ENCODE measurements at regions not wholly inside any gene's neighbourhood (a gene's known extent, or its start where the extent isn't known, plus 50 kb on each side); places are given as distances from the start of the nearest gene placed in this dataset.
A peak's percentile ranks its signal among the peaks of the same experiment; 100 is the strongest.

GRCh38 chr4:108567831-108568230 lies 52.5 kb upstream of the RPL34 start:
- intact Hi-C loops (cut with DNase I): no loop called here
- DNase-seq: no peak

GRCh38 chr4:108561116-108561515 lies 59.3 kb upstream of the RPL34 start:
- DNase-seq: no peak
- intact Hi-C loops (cut with DNase I): no loop called here

- no peak for DNase-seq
- intact Hi-C loops (cut with DNase I): no loop called here
Measured at GRCh38 chr4:108560616-108561015, 59.8 kb upstream of the RPL34 start.

- DNase-seq: peak in 2 of 42 donors; percentile 10 to 14
- intact Hi-C loops (cut with DNase I): no loop called here
Measured at GRCh38 chr4:108559911-108560310, 60.5 kb upstream of the RPL34 start.

- no peak for DNase-seq
- intact Hi-C loops (cut with DNase I): no loop called here
Measured at GRCh38 chr4:108559068-108559793, 61.1 kb upstream of the RPL34 start.

GRCh38 chr4:108556588-108557200 lies 63.7 kb upstream of the RPL34 start:
- no peak for DNase-seq
- intact Hi-C loops (cut with DNase I): no loop called here

- no peak for DNase-seq
- intact Hi-C loops (cut with DNase I): no loop called here
Measured at GRCh38 chr4:108556166-108556565, 64.2 kb upstream of the RPL34 start.

GRCh38 chr4:108555701-108556100 lies 64.7 kb upstream of the RPL34 start:
- no peak for DNase-seq
- intact Hi-C loops (cut with DNase I): no loop called here

- no peak for DNase-seq
- intact Hi-C loops (cut with DNase I): no loop called here
Measured at GRCh38 chr4:108547682-108548081, 72.7 kb upstream of the RPL34 start.

GRCh38 chr4:108546728-108547127 lies 73.6 kb upstream of the RPL34 start:
- intact Hi-C loops (cut with DNase I): no loop called here

GRCh38 chr4:108544481-108544880 lies 75.9 kb upstream of the RPL34 start:
- intact Hi-C loops (cut with DNase I): no loop called here

More at GRCh38 chr4:108546728-108547127, 73.6 kb upstream of the RPL34 start:
- DNase-seq: no peak

GRCh38 chr4:108543359-108543968 lies 76.9 kb upstream of the RPL34 start:
- intact Hi-C loops (cut with DNase I): no loop called here
- no peak for DNase-seq

More at GRCh38 chr4:108544481-108544880, 75.9 kb upstream of the RPL34 start:
- DNase-seq: no peak

- DNase-seq: peak in 27 of 42 donors; percentile 3 to 75 (median 23)
- intact Hi-C loops (cut with DNase I): no loop called here
Measured at GRCh38 chr4:108540536-108540935, 79.8 kb upstream of the RPL34 start.

- intact Hi-C loops (cut with DNase I): no loop called here
- no peak for DNase-seq
Measured at GRCh38 chr4:108536577-108536976, 83.8 kb upstream of the RPL34 start.

GRCh38 chr4:108535757-108536156 lies 84.6 kb upstream of the RPL34 start:
- intact Hi-C loops (cut with DNase I): no loop called here
- no peak for DNase-seq

- DNase-seq: no peak
- intact Hi-C loops (cut with DNase I): no loop called here
Measured at GRCh38 chr4:108533876-108534275, 86.5 kb upstream of the RPL34 start.

- intact Hi-C loops (cut with DNase I): no loop called here
- DNase-seq: no peak
Measured at GRCh38 chr4:108533245-108533844, 87.0 kb upstream of the RPL34 start.

- intact Hi-C loops (cut with DNase I): no loop called here
- DNase-seq: no peak
Measured at GRCh38 chr4:108532738-108533137, 87.6 kb upstream of the RPL34 start.

GRCh38 chr4:108532187-108532586 lies 88.2 kb upstream of the RPL34 start:
- DNase-seq: no peak
- intact Hi-C loops (cut with DNase I): no loop called here

GRCh38 chr4:108531461-108531860 lies 88.9 kb upstream of the RPL34 start:
- intact Hi-C loops (cut with DNase I): no loop called here
- no peak for DNase-seq
